ENCODE measurements at regions not wholly inside any gene's neighbourhood (a gene's known extent, or its start where the extent isn't known, plus 50 kb on each side); places are given as distances from the start of the nearest gene placed in this dataset.

DNA sequence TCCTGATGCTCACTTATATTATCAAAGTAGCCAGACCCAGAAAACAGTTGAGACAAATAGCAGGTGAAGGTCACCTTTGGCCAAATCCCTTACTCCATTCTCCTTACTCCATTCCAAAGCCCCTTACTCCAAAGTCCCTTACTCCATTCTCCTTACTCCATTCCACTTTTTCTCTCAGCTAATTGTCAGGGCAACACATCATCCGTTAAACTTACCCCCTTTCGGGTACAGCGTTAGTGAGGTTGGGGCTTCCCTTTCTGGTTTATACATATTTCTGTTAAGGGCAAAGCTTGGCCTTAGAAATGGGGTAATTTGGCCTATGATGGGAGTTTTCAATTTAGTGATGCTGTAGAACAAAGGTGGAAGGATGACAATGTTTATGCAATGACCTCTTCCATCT, 111.8 kb upstream of the CCND2 start (continued):
- TF ChIP-seq, protein P1, sequence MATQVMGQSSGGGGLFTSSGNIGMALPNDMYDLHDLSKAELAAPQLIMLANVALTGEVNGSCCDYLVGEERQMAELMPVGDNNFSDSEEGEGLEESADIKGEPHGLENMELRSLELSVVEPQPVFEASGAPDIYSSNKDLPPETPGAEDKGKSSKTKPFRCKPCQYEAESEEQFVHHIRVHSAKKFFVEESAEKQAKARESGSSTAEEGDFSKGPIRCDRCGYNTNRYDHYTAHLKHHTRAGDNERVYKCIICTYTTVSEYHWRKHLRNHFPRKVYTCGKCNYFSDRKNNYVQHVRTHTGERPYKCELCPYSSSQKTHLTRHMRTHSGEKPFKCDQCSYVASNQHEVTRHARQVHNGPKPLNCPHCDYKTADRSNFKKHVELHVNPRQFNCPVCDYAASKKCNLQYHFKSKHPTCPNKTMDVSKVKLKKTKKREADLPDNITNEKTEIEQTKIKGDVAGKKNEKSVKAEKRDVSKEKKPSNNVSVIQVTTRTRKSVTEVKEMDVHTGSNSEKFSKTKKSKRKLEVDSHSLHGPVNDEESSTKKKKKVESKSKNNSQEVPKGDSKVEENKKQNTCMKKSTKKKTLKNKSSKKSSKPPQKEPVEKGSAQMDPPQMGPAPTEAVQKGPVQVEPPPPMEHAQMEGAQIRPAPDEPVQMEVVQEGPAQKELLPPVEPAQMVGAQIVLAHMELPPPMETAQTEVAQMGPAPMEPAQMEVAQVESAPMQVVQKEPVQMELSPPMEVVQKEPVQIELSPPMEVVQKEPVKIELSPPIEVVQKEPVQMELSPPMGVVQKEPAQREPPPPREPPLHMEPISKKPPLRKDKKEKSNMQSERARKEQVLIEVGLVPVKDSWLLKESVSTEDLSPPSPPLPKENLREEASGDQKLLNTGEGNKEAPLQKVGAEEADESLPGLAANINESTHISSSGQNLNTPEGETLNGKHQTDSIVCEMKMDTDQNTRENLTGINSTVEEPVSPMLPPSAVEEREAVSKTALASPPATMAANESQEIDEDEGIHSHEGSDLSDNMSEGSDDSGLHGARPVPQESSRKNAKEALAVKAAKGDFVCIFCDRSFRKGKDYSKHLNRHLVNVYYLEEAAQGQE (IDR thresholded peaks at IDR 0.05; ENCODE audit: low read depth): no peak

DNA sequence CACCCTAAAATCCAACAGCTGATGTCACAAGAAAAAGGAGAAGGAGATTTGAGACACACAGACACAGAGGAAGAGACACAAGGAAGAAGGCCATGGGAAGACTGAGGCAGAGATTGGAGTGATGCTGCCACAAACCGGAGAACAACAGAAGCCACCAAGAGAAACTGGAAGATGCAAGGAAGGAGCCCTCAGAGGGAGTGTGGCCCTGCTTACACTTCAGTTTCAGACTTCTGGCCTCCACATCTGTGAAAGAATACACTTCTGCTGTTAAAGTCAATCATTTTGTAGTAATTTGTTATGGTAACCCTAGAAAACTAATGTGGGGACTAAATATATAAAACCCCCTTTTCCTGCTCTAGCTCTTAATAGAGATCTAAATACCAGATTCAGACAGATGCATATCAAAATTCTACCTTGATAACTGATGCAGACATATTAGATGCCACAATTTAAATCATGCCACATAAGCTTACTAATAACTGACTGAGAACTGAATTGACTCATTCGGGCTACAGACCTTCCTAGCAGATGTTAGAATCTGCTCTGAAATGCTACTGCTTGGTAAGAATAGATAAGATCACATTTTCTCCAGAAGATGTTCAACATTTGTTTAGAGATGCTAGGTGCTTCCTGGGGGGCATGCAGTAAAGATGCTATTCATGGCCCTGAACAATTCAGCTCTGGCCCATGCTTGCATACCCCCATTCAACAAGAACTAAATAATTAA, 113.1 kb upstream of the CCND2 start:
- no peak overlapping the region for H3K4me3 ChIP-seq (replicated peaks in 1 of 2; ENCODE audit: low read depth in 1 of 2, low read length in 2 of 2)
- intact Hi-C loops (cut with micrococcal nuclease): no loop called here
- ChIA-PET POLR2A (no interaction called here), RAD21 (ENCODE audit: low non-redundant PET in 1 of 2, low total read pairs in 2 of 2, uncharacterized antibody in 2 of 2, unreplicated experiment in 2 of 2) (no interaction called here), CTCF (no interaction called here)
- no peak overlapping the region for H3K9ac ChIP-seq (ENCODE audit: low read length)
- no peak overlapping the region for H3K4me2 ChIP-seq (ENCODE audit: low read length)
- H3K27me3 ChIP-seq (ENCODE audit: insufficient read depth, low read length): peaks cover 17% of the 10 kb centered on the region; the same call in 1 of the 2 replicates
- no peaks in the 10 kb centered on the region for H3K79me2 ChIP-seq (ENCODE audit: insufficient read depth, low read length)
- DNase-seq (ENCODE audit: low read depth, low spot score) (no peak), ATAC-seq (no peak)
- no peak overlapping the region for H2AFZ ChIP-seq (ENCODE audit: low read depth, low read length, poor library complexity, severe bottlenecking)
- no TSS peak for BruUV-seq (replicated peaks)
- H3K9me2 ChIP-seq (ENCODE audit: insufficient read depth): no peaks in the 10 kb centered on the region
- no peaks in the 10 kb centered on the region for H3K4me1 ChIP-seq (ENCODE audit: control insufficient read depth in 1 of 2, insufficient read depth in 2 of 2, low read length in 2 of 2)
- no peak overlapping the region for H3K27ac ChIP-seq (ENCODE audit: low read depth, low read length)
- H3K36me3 ChIP-seq (ENCODE audit: control insufficient read depth in 1 of 2, insufficient read depth in 2 of 2, low read length in 2 of 2): no peaks in the 10 kb centered on the region
- no peaks in the 10 kb centered on the region for H4K20me1 ChIP-seq (ENCODE audit: insufficient read depth)
- no peaks in the 10 kb centered on the region for H3K9me3 ChIP-seq (ENCODE audit: control insufficient read depth in 1 of 2, insufficient read depth in 1 of 2, low read depth in 1 of 2, low read length in 2 of 2)
- TF ChIP-seq CEBPB (IDR thresholded peaks at IDR 0.05; ENCODE audit: low read depth): no peak
- TF ChIP-seq, protein P2, sequence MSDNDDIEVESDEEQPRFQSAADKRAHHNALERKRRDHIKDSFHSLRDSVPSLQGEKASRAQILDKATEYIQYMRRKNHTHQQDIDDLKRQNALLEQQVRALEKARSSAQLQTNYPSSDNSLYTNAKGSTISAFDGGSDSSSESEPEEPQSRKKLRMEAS (IDR thresholded peaks at IDR 0.05): no peak
- TF ChIP-seq, protein P3, sequence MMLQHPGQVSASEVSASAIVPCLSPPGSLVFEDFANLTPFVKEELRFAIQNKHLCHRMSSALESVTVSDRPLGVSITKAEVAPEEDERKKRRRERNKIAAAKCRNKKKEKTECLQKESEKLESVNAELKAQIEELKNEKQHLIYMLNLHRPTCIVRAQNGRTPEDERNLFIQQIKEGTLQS (IDR thresholded peaks at IDR 0.05): no peak
- no peak for TF ChIP-seq ZNF274 (IDR thresholded peaks at IDR 0.05; ENCODE audit: low read depth, low read length)

Data from HCT116 (cell line).